Smooth muscle cell (in vitro differentiated cells): ENCODE measurements at regions not wholly inside any gene's neighbourhood (a gene's known extent, or its start where the extent isn't known, plus 50 kb on each side); places are given as distances from the start of the nearest gene placed in this dataset.

Experiments
- DNase-seq: peaks from one replicate; lab custom pipeline; 2025; ENCODE audit not compliant: unreplicated experiment; lab: John Stamatoyannopoulos, UW
- H2AFZ ChIP-seq: fragments of 200-600 bp; sonication (generic); 2 replicates; pipeline ENCODE4 v1.6.0; 2016; ENCODE audit warnings: antibody characterized with exemption, low read depth, mild to moderate bottlenecking
- H3F3A ChIP-seq: fragments of 200-600 bp; sonication (generic); 2 replicates; pipeline ENCODE4 v1.6.0; 2017; ENCODE audit warnings: antibody characterized with exemption, low read depth
- H3K27ac ChIP-seq: fragments of 200-600 bp; sonication (generic); 2 replicates; pipeline ENCODE4 v1.5.1; 2016; ENCODE audit warnings: low read depth, mild to moderate bottlenecking
- H3K27me3 ChIP-seq: fragments of 200-600 bp; sonication (generic); 2 replicates; pipeline ENCODE4 v1.6.1; 2016; ENCODE audit warnings: low read depth, mild to moderate bottlenecking
- H3K36me3 ChIP-seq: fragments of 200-600 bp; sonication (generic); 2 replicates; pipeline ENCODE4 v1.5.1; 2016; ENCODE audit warnings: low read depth
- H3K4me1 ChIP-seq: fragments of 200-600 bp; sonication (generic); 2 replicates; pipeline ENCODE4 v1.5.1; 2016; ENCODE audit warnings: low read depth
- H3K4me2 ChIP-seq: fragments of 200-600 bp; sonication (generic); 2 replicates; pipeline ENCODE4 v1.6.0; 2016; ENCODE audit warnings: mild to moderate bottlenecking
- H3K4me3 ChIP-seq: fragments of 200-600 bp; sonication (generic); 2 replicates; pipeline ENCODE4 v1.5.1; 2016; ENCODE audit warnings: mild to moderate bottlenecking
- H3K79me2 ChIP-seq: fragments of 200-600 bp; sonication (generic); 2 replicates; pipeline ENCODE4 v1.6.0; 2016; ENCODE audit warnings: low read depth, mild to moderate bottlenecking
- H3K9ac ChIP-seq: fragments of 200-600 bp; sonication (generic); 2 replicates; pipeline ENCODE4 v1.6.0; 2016; ENCODE audit warnings: low read depth
- H3K9me3 ChIP-seq: fragments of 200-600 bp; sonication (generic); replicated peaks from 2 replicates; pipeline ENCODE4 v1.5.1; 2016; ENCODE audit warnings: low read depth
- H4K20me1 ChIP-seq: fragments of 200-600 bp; sonication (generic); 2 replicates; pipeline ENCODE4 v1.6.0; 2016; ENCODE audit warnings: low read depth
- CTCF ChIP-seq: fragments of 200-600 bp; sonication (generic); IDR thresholded peaks from 2 replicates; pipeline ENCODE4 v1.5.1; 2017; ENCODE audit warnings: borderline replicate concordance, mild to moderate bottlenecking, antibody characterized with exemption; ENCODE audit not compliant: insufficient read depth, poor library complexity, severe bottlenecking
- WGBS: methylation state at CpG from one replicate; pipeline ENCODE4 v1.1.7; 2016; ENCODE audit warnings: low lambda C conversion rate; 5-methylcytosine and 5-hydroxymethylcytosine counted together

DNA sequence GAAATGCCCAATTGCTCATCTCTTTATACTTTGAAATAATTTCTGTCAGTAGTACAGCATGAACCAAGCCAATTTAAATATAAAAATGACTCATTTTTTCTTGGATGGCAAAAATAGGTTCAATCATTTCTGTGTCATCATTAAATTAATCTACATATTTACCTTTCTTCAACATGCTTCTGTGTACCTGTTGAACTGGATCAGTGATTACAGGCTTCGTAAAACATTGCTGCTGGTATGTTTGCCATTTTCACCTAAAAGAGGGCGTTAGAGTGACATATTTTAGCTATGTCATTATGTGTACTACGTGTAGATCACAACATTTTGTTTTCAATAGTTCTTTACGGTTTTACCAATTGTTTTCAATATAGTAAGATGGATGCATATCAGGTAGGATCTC lies 340.5 kb upstream of the MAOA start:
- H2AFZ ChIP-seq = no peak overlapping the region
- WGBS = 90% methylated on average over 4 of the region's 4 CpGs
- DNase-seq = no peak
- H3F3A ChIP-seq = no peaks in the 10 kb centered on the region
- H3K27ac ChIP-seq = no peak overlapping the region
- H3K4me2 ChIP-seq = no peak overlapping the region
- H3K9me3 ChIP-seq = no peaks in the 10 kb centered on the region
- no peak for TF ChIP-seq CTCF
- H3K4me3 ChIP-seq = no peak overlapping the region
- H3K9ac ChIP-seq = no peak overlapping the region
- H3K79me2 ChIP-seq = no peaks in the 10 kb centered on the region
- H3K36me3 ChIP-seq = no peaks in the 10 kb centered on the region
- no peaks in the 10 kb centered on the region for H4K20me1 ChIP-seq
- H3K4me1 ChIP-seq = no peaks in the 10 kb centered on the region
- H3K27me3 ChIP-seq = no peaks in the 10 kb centered on the region

DNA sequence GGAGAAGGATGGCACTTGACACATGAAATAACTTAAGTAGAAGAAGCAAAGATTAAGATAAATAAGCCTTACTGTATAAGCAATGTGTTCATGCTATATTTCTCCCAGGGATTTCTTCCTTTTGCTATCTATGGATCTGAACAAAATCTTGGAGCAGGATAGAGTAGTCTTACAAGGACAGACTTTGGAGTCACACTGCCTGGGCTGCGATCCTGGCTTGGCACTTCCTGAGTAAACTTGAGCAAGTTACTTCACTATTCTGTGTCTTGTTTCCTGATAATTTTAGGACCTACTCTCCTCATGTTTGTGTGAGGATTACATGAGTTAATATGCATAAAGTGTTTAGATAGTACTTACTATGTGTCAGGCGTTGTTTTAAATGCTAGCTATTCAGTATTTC lies 340.0 kb upstream of the MAOA start:
- Histone ChIP-seq H3F3A (no peaks in the 10 kb centered on the region), H3K4me1 (no peaks in the 10 kb centered on the region), H2AFZ (no peak overlapping the region), H3K27me3 (no peaks in the 10 kb centered on the region), H3K27ac (no peak overlapping the region), H3K9me3 (no peaks in the 10 kb centered on the region), H4K20me1 (no peaks in the 10 kb centered on the region), H3K79me2 (no peaks in the 10 kb centered on the region), H3K36me3 (no peaks in the 10 kb centered on the region), H3K4me2 (no peak overlapping the region), H3K4me3 (no peak overlapping the region), H3K9ac (no peak overlapping the region)
- TF ChIP-seq CTCF = no peak
- WGBS = 91% methylated on average over 2 of the region's 2 CpGs
- no peak for DNase-seq

DNA sequence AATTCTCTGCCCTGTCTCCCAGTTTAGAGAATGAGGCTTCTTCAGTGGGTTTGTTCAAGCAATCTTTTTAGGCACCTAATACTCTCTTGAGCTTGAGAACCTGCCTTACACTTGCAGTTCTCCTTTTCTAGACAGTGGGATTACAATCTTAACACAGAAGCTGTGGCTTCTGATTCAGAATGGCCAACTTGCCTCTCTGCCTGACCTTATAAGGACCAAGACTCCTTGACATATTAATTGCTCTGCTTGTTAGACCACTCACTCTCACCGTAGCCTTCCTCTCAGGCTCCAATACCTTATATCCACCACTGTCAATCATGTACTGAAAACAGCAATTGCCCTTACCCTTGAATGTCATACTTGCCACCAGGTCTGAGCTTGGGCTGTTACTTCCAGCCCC lies 338.7 kb upstream of the MAOA start:
- Histone ChIP-seq H3K9ac (no peak overlapping the region), H3K9me3 (no peaks in the 10 kb centered on the region), H3K36me3 (no peaks in the 10 kb centered on the region), H3K27ac (no peak overlapping the region), H3K79me2 (no peaks in the 10 kb centered on the region), H3K27me3 (no peaks in the 10 kb centered on the region), H3K4me3 (no peak overlapping the region), H3K4me1 (no peaks in the 10 kb centered on the region), H3F3A (no peaks in the 10 kb centered on the region), H4K20me1 (no peaks in the 10 kb centered on the region), H2AFZ (no peak overlapping the region), H3K4me2 (no peak overlapping the region)
- TF ChIP-seq CTCF = no peak
- WGBS = 95% methylated on average over 1 of the region's 1 CpG
- DNase-seq = no peak

DNA sequence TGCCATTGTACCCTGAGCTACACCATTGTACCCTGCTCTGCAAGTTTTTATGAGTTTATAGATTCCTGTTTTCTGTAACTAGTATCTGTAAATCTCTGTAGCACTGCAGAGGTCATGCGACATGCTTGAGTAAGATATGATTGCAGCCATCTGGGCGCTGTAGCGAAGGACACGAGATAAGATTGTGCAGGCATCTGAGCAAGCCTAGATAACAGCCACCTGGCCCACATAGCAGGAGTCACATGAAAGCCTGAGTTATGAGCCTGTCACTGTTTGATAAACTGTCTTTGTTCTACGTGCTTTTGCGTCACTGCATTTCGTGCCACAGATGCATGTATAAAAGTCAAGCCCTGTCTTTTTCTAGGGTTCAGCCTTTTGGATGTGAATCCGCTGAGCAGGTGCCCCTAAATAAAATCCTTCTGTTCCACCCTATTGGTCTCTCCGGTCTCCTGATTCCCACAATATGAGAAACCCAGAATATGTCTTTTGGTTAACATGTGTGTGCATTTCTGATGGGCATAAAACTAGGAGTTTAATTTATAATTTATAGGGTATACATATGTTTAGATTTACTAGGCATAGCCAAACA lies 327.6 kb upstream of the MAOA start:
- DNase-seq = no peak

More for the DNA sequence above, 327.6 kb upstream of the MAOA start:
- Histone ChIP-seq H3K27ac (no peak overlapping the region), H3K4me1 (no peaks in the 10 kb centered on the region), H3K79me2 (no peaks in the 10 kb centered on the region), H4K20me1 (no peaks in the 10 kb centered on the region), H3K4me3 (no peak overlapping the region), H3F3A (no peaks in the 10 kb centered on the region), H3K27me3 (no peaks in the 10 kb centered on the region), H3K36me3 (no peaks in the 10 kb centered on the region), H3K9ac (no peak overlapping the region), H2AFZ (no peak overlapping the region), H3K9me3 (peaks cover 17% of the 10 kb centered on the region), H3K4me2 (no peak overlapping the region)
- TF ChIP-seq CTCF = no peak
- 85% methylated on average over 9 of the region's 9 CpGs for WGBS
